BE2C (cell line): ENCODE measurements at regions not wholly inside any gene's neighbourhood (a gene's known extent, or its start where the extent isn't known, plus 50 kb on each side); places are given as distances from the start of the nearest gene placed in this dataset.

Source experiments
- DNase-seq: peaks from one replicate; pipeline ENCODE4 v3.0.0-alpha.2; 2020
- H3K27me3 ChIP-seq: fragments of 250-450 bp; sonication (Bioruptor Pico); 2 replicates; pipeline ENCODE4 v1.5.1; 2020; ENCODE audit warnings: mild to moderate bottlenecking
- H3K36me3 ChIP-seq: fragments of 250-450 bp; sonication (Bioruptor Pico); 2 replicates; pipeline ENCODE4 v1.5.1; 2020; ENCODE audit warnings: mild to moderate bottlenecking
- H3K4me1 ChIP-seq: fragments of 250-450 bp; sonication (Bioruptor Pico); 2 replicates; pipeline ENCODE4 v1.5.1; 2020
- H3K4me3 ChIP-seq: 2 replicates; pipeline ENCODE4 v1.5.1; 2011; ENCODE audit warnings: low read depth, low read length
- H3K9me3 ChIP-seq: fragments of 250-450 bp; sonication (Bioruptor Pico); 2 replicates; pipeline ENCODE4 v1.5.1; 2020
- CTCF ChIP-seq: IDR thresholded peaks from 2 replicates; pipeline ENCODE4 v1.5.1; 2012; ENCODE audit warnings: mild to moderate bottlenecking, low read depth, low read length

GRCh38 chr1:38267037-38268036, 220.7 kb upstream of the POU3F1 start:
- Histone ChIP-seq H3K4me3 (no peak overlapping the region), H3K27me3 (no peaks in the 10 kb centered on the region), H3K9me3 (no peaks in the 10 kb centered on the region), H3K4me1 (no peaks in the 10 kb centered on the region), H3K36me3 (no peaks in the 10 kb centered on the region)
- TF ChIP-seq CTCF = no peak
- no peak for DNase-seq

- TF ChIP-seq CTCF = no peak
- Histone ChIP-seq H3K36me3 (no peaks in the 10 kb centered on the region), H3K27me3 (no peaks in the 10 kb centered on the region)
Measured at GRCh38 chr1:38266197-38266520, 219.6 kb upstream of the POU3F1 start.

GRCh38 chr1:38265293-38266196, 219.0 kb upstream of the POU3F1 start:
- no peak for DNase-seq
- Histone ChIP-seq H3K4me3 (no peak overlapping the region), H3K9me3 (no peaks in the 10 kb centered on the region), H3K36me3 (no peaks in the 10 kb centered on the region), H3K27me3 (no peaks in the 10 kb centered on the region), H3K4me1 (no peaks in the 10 kb centered on the region)
- TF ChIP-seq CTCF = no peak

More at GRCh38 chr1:38266197-38266520, 219.6 kb upstream of the POU3F1 start:
- Histone ChIP-seq H3K4me3 (no peak overlapping the region), H3K9me3 (no peaks in the 10 kb centered on the region), H3K4me1 (no peaks in the 10 kb centered on the region)
- no peak for DNase-seq

- no peak for DNase-seq
- Histone ChIP-seq H3K36me3 (no peaks in the 10 kb centered on the region), H3K9me3 (no peaks in the 10 kb centered on the region), H3K4me3 (no peak overlapping the region), H3K27me3 (no peaks in the 10 kb centered on the region), H3K4me1 (no peaks in the 10 kb centered on the region)
- no peak for TF ChIP-seq CTCF
Measured at GRCh38 chr1:38263438-38263837, 216.8 kb upstream of the POU3F1 start.

- no peak for TF ChIP-seq CTCF
- Histone ChIP-seq H3K27me3 (no peaks in the 10 kb centered on the region), H3K36me3 (no peaks in the 10 kb centered on the region), H3K4me3 (no peak overlapping the region), H3K4me1 (no peaks in the 10 kb centered on the region), H3K9me3 (no peaks in the 10 kb centered on the region)
- DNase-seq = no peak
Measured at GRCh38 chr1:38261574-38261973, 215.0 kb upstream of the POU3F1 start.
